Small intestine (tissue), 7 donors: ENCODE measurements at regions not wholly inside any gene's neighbourhood (a gene's known extent, or its start where the extent isn't known, plus 50 kb on each side); places are given as distances from the start of the nearest gene placed in this dataset.

Source experiments
- DNase-seq, 2 donors: peaks; one replicate each; pipeline versions ENCODE4 v3.0.0 to v3.0.0-alpha.2; 2013
- FAIRE-seq: peaks from 2 replicates; lab custom pipeline; 2012; peaks lifted over from hg19 to GRCh38; lab: Jason Lieb, UNC
- H3K27ac ChIP-seq, 3 donors: one replicate each; pipeline ENCODE4 v1.5.1; 2013; ENCODE audit warnings: low read length in 2 of 3, mild to moderate bottlenecking in 2 of 3, control low read depth in 1 of 3, inconsistent platforms in 1 of 3, low read depth in 1 of 3, moderate library complexity in 1 of 3
- H3K27me3 ChIP-seq, 3 donors: one replicate each; pipeline ENCODE4 v1.6.1; 2013; ENCODE audit warnings: low read length in 3 of 3, inconsistent platforms in 1 of 3; ENCODE audit not compliant: control insufficient read depth in 3 of 3, insufficient read depth in 3 of 3
- H3K36me3 ChIP-seq, 3 donors: one replicate each; pipeline ENCODE4 v1.6.1; 2013; ENCODE audit warnings: low read length in 3 of 3, inconsistent platforms in 1 of 3, low read depth in 1 of 3, mild to moderate bottlenecking in 1 of 3, moderate library complexity in 1 of 3; ENCODE audit not compliant: control insufficient read depth in 3 of 3, insufficient read depth in 2 of 3
- H3K4me1 ChIP-seq, 3 donors: one replicate each; pipeline ENCODE4 v1.6.1; 2013; ENCODE audit warnings: low read length in 2 of 3, inconsistent platforms in 1 of 3, low read depth in 1 of 3, mild to moderate bottlenecking in 1 of 3, moderate library complexity in 1 of 3; ENCODE audit not compliant: control insufficient read depth in 3 of 3, insufficient read depth in 2 of 3
- H3K4me3 ChIP-seq, 3 donors: one replicate each; pipeline ENCODE4 v1.5.1; 2013; ENCODE audit warnings: low read length in 3 of 3, control low read depth in 1 of 3, inconsistent platforms in 1 of 3, low read depth in 1 of 3, mild to moderate bottlenecking in 1 of 3, moderate library complexity in 1 of 3
- H3K9me3 ChIP-seq, 2 donors: one replicate each; pipeline ENCODE4 v1.6.1; 2013; ENCODE audit warnings: low read depth in 1 of 2, low read length in 1 of 2; ENCODE audit not compliant: control insufficient read depth in 2 of 2, insufficient read depth in 1 of 2
- WGBS, 3 donors: extraction: QIAGEN DNeasy Blood & Tissue Kit; methylation state at CpG; one replicate each; pipeline ENCODE4 v1.1.7; 2013; 5-methylcytosine and 5-hydroxymethylcytosine counted together
- donor health status: healthy with polysubstance abuse.
- donor health status: control.
- donor health status: control.
- donor health status: Bipolar disorder and iron deficiency.
- donor health status: healthy.

DNA sequence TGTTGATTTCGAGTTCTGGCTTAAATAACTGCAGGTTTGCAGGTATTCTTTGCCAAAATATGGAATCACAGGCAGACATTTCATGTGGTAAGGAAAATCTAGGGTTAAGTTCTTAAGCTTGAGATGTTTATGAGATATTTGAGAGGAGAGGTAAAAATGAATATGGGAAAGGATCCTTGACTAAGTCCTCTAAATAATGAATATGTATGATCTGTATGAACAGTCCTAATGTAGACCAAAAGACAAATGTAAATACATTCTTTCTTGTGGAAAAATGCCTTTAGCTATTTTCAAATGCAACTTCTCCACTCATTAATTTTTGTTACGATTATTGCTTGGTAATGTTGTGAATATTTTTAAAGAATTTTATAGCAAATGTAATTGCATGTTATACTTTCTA, 1632.6 kb downstream of the SUCLG1 start:
- DNase-seq (no peak), FAIRE-seq (no peak)
- 68 to 84% (median 69%) methylated on average over 2 of the region's 2 CpGs for WGBS, 3 donors
- Histone ChIP-seq H3K27me3 (no peaks in the 10 kb centered on the region), H3K9me3 (no peaks in the 10 kb centered on the region), H3K36me3 (no peaks in the 10 kb centered on the region), H3K4me3 (no peak overlapping the region), H3K4me1 (no peaks in the 10 kb centered on the region), H3K27ac (no peak overlapping the region)

DNA sequence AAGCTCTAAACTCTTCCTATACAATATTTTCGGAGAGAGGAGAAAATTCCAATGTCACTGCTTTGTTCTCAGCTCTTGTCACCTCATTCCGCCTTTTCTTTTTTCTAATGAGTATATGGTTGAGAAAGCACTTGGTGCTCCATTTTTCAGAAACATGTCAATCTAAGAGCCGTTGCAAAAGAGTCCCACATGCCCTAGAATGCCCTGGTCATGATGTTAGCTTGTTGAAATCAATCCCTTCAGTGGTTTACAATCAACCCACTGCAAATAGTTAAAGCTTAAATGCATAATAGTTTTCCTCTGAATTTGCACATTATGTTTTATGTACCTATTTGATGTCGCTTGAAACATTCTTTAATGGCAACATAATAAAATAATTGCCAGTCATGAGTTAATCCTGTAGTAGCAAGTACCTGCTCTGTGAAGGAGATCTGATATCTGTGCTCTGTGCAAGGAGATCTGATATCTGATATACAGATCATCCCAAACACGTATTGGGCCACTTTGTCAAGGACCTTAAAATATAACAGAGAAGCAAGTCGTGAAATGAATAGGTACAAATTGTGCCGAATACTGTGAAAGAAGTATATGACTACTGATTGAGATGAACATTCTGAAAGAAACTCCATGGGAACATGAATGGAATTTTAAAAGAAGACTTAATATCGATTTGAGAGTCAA, 1633.5 kb downstream of the SUCLG1 start:
- Histone ChIP-seq H3K4me3 (no peak overlapping the region), H3K9me3 (no peaks in the 10 kb centered on the region), H3K27me3 (no peaks in the 10 kb centered on the region), H3K36me3 (no peaks in the 10 kb centered on the region), H3K4me1 (no peaks in the 10 kb centered on the region), H3K27ac (no peak overlapping the region)
- DNase-seq (no peak), FAIRE-seq (no peak)
- 73 to 85% (median 76%) methylated on average over 8 of the region's 8 CpGs for WGBS, 3 donors

DNA sequence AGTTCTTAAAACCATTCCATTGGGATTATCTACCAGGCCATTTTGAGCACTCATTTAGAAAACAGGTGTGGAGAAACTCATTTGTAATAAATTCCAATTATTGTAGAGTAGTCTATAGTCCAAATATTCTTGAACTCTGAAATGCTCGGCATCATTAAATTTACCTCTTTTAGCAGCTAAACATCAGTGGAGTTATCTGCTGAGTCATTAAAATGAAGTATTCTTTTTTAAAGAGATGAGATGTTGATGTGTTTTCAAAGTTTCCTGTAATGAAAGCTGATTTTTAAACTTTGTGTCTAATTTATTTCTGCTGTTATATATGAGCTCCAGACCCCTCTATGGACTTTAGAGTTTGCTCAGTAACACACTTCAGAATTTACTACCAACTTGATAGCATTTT, 1635.2 kb downstream of the SUCLG1 start:
- Histone ChIP-seq H3K27me3 (no peaks in the 10 kb centered on the region), H3K4me3 (no peak overlapping the region), H3K36me3 (no peaks in the 10 kb centered on the region), H3K4me1 (no peaks in the 10 kb centered on the region), H3K9me3 (no peaks in the 10 kb centered on the region), H3K27ac (no peak overlapping the region)
- DNase-seq (no peak), FAIRE-seq (no peak)
- 86 to 90% (median 87%) methylated on average over 1 of the region's 1 CpG for WGBS, 3 donors

DNA sequence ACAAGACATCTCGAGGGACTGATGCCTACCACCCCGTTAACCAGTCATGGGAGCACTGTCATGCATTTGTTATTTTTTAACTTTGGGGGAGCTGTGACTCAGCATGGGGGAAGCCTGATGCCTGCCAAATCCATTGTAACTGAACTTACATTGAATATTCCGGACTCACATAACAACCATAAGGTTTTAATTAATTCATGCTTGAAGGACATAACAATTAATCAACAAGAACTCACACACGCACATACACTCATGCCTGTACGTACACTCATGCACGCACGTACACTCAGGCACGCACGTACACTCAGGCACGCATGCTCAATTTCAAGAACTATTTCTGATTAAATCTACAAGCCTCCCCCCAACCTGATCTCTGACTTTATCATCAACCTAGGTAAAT, 1639.1 kb downstream of the SUCLG1 start:
- Histone ChIP-seq H3K9me3 (no peaks in the 10 kb centered on the region), H3K27me3 (no peaks in the 10 kb centered on the region), H3K4me1 (no peaks in the 10 kb centered on the region), H3K27ac (no peak overlapping the region), H3K36me3 (no peaks in the 10 kb centered on the region), H3K4me3 (no peak overlapping the region)
- FAIRE-seq = no peak
- DNase-seq = no peak
- 91 to 94% (median 93%) methylated on average over 10 of the region's 10 CpGs for WGBS, 3 donors

DNA sequence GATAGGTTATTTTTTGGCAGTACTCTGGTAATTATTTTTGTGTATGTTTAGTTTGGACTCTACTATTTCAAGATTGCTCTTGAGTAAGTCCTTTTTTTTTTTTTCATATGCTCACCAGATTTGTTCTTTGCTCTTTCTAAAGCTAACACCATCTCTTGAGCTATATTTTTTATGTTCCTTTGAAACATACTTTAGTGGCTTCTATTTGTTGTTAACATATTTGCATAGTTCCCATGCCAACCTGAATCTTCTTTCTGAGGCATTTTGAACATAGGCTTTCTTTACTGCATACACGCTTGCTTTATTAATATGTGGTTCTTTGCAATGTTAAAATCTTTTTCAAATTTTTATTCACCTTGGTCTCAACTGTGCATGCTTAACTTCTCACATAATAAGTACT, 1644.9 kb downstream of the SUCLG1 start:
- Histone ChIP-seq H3K4me1 (no peaks in the 10 kb centered on the region), H3K36me3 (no peaks in the 10 kb centered on the region), H3K4me3 (no peak overlapping the region), H3K9me3 (no peaks in the 10 kb centered on the region), H3K27ac (no peak overlapping the region), H3K27me3 (no peaks in the 10 kb centered on the region)
- 84 to 88% (median 85%) methylated on average over 1 of the region's 1 CpG for WGBS, 3 donors
- DNase-seq = no peak
- peak; percentile 19 for FAIRE-seq

DNA sequence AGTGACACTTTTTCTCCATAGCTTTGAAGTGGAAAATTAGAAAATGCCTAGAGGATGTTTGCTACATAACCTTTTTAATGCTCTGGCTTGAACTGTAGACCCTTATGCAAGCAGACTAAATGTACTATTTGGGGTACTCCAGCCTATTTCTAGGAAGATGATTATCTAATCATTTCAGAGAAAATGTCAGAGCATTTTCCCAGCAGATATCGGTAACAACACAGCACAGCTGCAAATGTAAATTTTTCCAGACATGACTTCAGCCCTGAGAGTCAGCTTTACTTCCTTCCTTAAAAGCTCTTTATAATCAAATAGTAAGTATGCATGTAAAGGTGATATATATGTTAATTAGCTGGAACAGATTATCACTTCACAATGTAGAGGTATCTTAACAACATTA, 1647.1 kb downstream of the SUCLG1 start:
- no peaks in the 10 kb centered on the region for H3K36me3 ChIP-seq
- H3K4me3 ChIP-seq = no peak overlapping the region
- no peaks in the 10 kb centered on the region for H3K27me3 ChIP-seq
- H3K9me3 ChIP-seq = no peaks in the 10 kb centered on the region
- no peak for DNase-seq
- no peaks in the 10 kb centered on the region for H3K4me1 ChIP-seq
- WGBS, 3 donors = 33 to 71% (median 56%) methylated on average over 1 of the region's 1 CpG
- no peak overlapping the region for H3K27ac ChIP-seq
- no peak for FAIRE-seq

DNA sequence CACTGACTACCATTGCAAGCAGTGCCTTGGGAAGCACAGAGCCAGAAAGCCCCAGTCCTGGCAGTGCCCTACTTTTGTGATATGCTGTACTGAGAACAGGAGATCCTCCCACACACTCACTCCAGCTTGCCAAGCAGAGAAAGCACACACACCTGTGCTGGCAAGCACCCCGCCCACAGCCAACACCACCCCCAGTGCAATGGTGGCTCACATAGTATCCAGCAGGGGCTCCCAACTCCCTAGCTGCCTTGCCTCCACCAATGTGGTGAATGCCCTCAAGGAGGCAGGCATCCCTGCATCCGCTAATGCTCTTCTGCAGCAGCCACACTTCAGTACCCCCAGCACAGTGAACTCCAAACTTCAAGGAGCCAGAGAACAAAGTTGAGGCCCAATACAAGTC, 1655.8 kb downstream of the SUCLG1 start:
- WGBS, 3 donors = 92 to 95% (median 94%) methylated on average over 2 of the region's 2 CpGs
- no peak overlapping the region for H3K4me3 ChIP-seq
- DNase-seq (no peak), FAIRE-seq (no peak)
- no peaks in the 10 kb centered on the region for H3K27me3 ChIP-seq
- no peaks in the 10 kb centered on the region for H3K4me1 ChIP-seq
- peaks cover 0 to 13% of the 10 kb centered on the region in 2 donors for H3K9me3 ChIP-seq
- no peak overlapping the region for H3K27ac ChIP-seq
- H3K36me3 ChIP-seq = no peaks in the 10 kb centered on the region

DNA sequence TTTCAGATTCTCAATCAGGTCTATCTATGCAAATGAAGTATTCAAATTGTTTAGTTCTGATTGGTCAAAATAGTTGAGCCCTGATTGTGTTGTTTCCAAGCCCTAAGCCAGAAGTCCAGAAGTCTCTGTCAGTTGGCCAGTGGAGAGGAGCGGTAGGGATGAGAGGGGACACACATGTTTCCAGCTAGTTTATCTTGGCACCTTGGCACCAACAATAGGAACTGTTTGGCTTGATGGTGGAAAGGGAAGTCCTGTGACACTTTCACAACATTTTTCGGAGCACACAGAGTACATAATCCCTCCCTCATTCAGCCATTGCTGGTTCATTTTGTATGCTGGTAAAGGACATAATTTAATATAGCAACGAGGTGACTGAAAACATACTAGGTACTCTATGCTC, 1661.6 kb downstream of the SUCLG1 start:
- no peak overlapping the region for H3K4me3 ChIP-seq
- no peaks in the 10 kb centered on the region for H3K36me3 ChIP-seq
- FAIRE-seq (no peak), DNase-seq (no peak)
- no peaks in the 10 kb centered on the region for H3K4me1 ChIP-seq
- H3K9me3 ChIP-seq = no peaks in the 10 kb centered on the region
- H3K27me3 ChIP-seq = no peaks in the 10 kb centered on the region
- 72 to 77% (median 77%) methylated on average over 3 of the region's 3 CpGs for WGBS, 3 donors
- H3K27ac ChIP-seq = no peak overlapping the region

DNA sequence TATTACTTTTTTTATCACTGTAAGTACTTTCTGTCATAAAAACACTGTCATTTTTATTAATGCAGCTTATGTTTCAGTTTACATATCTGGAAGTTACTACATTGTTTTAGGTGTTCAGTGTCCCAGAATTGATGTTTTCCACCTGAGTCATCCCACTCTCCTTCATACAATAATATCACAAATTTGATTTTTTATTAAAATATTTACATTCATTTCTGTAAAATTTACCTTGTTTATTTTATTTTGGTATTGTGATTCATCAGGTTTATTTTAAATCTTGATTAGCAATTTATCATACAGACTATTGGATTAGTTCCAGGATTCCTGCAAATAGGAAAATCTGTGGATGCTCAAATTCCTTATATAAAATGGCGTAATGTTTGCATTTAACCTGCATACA, 1662.9 kb downstream of the SUCLG1 start:
- Histone ChIP-seq H3K9me3 (no peaks in the 10 kb centered on the region), H3K27me3 (no peaks in the 10 kb centered on the region), H3K4me3 (no peak overlapping the region), H3K4me1 (no peaks in the 10 kb centered on the region), H3K27ac (no peak overlapping the region), H3K36me3 (no peaks in the 10 kb centered on the region)
- 87 to 93% (median 93%) methylated on average over 1 of the region's 1 CpG for WGBS, 3 donors
- DNase-seq (no peak), FAIRE-seq (no peak)
